ENCODE measurements at regions not wholly inside any gene's neighbourhood (a gene's known extent, or its start where the extent isn't known, plus 50 kb on each side); places are given as distances from the start of the nearest gene placed in this dataset.

DNA sequence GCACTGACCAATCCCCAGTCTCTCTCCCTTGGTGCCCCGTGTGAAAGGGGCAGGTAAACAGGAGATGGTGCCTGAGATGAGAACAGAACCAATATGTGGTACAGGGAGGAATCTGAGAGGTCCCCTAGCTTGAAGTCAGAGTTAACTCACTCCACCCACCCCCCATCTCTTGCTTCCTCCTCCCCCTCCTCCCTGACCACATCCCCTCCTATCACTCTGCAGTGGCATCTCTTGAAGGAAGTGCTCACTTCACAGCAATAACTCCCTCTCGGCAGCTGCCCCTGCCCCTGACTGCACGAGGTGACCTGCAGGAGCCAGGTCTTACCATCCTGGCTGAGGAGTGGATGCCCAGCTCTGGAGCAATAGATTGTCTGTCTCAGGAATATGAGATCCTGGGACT, 224.0 kb downstream of the GAS1 start:
- TF ChIP-seq, protein P1, sequence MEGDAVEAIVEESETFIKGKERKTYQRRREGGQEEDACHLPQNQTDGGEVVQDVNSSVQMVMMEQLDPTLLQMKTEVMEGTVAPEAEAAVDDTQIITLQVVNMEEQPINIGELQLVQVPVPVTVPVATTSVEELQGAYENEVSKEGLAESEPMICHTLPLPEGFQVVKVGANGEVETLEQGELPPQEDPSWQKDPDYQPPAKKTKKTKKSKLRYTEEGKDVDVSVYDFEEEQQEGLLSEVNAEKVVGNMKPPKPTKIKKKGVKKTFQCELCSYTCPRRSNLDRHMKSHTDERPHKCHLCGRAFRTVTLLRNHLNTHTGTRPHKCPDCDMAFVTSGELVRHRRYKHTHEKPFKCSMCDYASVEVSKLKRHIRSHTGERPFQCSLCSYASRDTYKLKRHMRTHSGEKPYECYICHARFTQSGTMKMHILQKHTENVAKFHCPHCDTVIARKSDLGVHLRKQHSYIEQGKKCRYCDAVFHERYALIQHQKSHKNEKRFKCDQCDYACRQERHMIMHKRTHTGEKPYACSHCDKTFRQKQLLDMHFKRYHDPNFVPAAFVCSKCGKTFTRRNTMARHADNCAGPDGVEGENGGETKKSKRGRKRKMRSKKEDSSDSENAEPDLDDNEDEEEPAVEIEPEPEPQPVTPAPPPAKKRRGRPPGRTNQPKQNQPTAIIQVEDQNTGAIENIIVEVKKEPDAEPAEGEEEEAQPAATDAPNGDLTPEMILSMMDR (IDR thresholded peaks at IDR 0.05 in 2 of 3, conservative IDR thresholded peaks at IDR 0.05 in 1 of 3; ENCODE audit: insufficient read depth in 2 of 3, low read depth in 1 of 3, low read length in 3 of 3) = no peak
- TF ChIP-seq ILK (tag; IDR thresholded peaks at IDR 0.05; ENCODE audit: borderline replicate concordance, low read depth) (no peak), ARID2 (IDR thresholded peaks at IDR 0.05) (no peak), YY1 (IDR thresholded peaks at IDR 0.05; ENCODE audit: borderline replicate concordance in 1 of 3, control insufficient read depth in 1 of 3, extremely low read depth in 1 of 3, insufficient read depth in 3 of 3, insufficient read length in 1 of 3, insufficient replicate concordance in 2 of 3, low read depth in 1 of 3, low read length in 2 of 3) (no peak), IRF2 (CRISPR knock-in tag; IDR thresholded peaks at IDR 0.05) (no peak), ZNF140 (CRISPR knock-in tag; IDR thresholded peaks at IDR 0.05) (no peak), FOXJ3 (CRISPR knock-in tag; IDR thresholded peaks at IDR 0.05) (no peak), MED1 (CRISPR knock-in tag; IDR thresholded peaks at IDR 0.05; ENCODE audit: borderline replicate concordance) (no peak), CEBPG (CRISPR knock-in tag; IDR thresholded peaks at IDR 0.05) (no peak), CEBPG (tag; conservative IDR thresholded peaks at IDR 0.05 in 1 of 2, IDR thresholded peaks at IDR 0.05 in 1 of 2) (no peak), EZH2 (IDR thresholded peaks at IDR 0.05; ENCODE audit: borderline replicate concordance, low read depth, low read length) (no peak), ZNF146 (CRISPR knock-in tag; IDR thresholded peaks at IDR 0.05; ENCODE audit: unreplicated experiment) (no peak), FOS (IDR thresholded peaks at IDR 0.05; ENCODE audit: extremely low read depth, insufficient read length) (no peak)
- TF ChIP-seq, protein P2, sequence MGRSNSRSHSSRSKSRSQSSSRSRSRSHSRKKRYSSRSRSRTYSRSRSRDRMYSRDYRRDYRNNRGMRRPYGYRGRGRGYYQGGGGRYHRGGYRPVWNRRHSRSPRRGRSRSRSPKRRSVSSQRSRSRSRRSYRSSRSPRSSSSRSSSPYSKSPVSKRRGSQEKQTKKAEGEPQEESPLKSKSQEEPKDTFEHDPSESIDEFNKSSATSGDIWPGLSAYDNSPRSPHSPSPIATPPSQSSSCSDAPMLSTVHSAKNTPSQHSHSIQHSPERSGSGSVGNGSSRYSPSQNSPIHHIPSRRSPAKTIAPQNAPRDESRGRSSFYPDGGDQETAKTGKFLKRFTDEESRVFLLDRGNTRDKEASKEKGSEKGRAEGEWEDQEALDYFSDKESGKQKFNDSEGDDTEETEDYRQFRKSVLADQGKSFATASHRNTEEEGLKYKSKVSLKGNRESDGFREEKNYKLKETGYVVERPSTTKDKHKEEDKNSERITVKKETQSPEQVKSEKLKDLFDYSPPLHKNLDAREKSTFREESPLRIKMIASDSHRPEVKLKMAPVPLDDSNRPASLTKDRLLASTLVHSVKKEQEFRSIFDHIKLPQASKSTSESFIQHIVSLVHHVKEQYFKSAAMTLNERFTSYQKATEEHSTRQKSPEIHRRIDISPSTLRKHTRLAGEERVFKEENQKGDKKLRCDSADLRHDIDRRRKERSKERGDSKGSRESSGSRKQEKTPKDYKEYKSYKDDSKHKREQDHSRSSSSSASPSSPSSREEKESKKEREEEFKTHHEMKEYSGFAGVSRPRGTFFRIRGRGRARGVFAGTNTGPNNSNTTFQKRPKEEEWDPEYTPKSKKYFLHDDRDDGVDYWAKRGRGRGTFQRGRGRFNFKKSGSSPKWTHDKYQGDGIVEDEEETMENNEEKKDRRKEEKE (IDR thresholded peaks at IDR 0.05; ENCODE audit: borderline replicate concordance in 1 of 2, control insufficient read depth in 1 of 2, low read depth in 2 of 2, low read length in 1 of 2) = no peak

All from K562 (cell line).